ENCODE measurements at regions not wholly inside any gene's neighbourhood (a gene's known extent, or its start where the extent isn't known, plus 50 kb on each side); places are given as distances from the start of the nearest gene placed in this dataset.

- TF ChIP-seq, protein P1, sequence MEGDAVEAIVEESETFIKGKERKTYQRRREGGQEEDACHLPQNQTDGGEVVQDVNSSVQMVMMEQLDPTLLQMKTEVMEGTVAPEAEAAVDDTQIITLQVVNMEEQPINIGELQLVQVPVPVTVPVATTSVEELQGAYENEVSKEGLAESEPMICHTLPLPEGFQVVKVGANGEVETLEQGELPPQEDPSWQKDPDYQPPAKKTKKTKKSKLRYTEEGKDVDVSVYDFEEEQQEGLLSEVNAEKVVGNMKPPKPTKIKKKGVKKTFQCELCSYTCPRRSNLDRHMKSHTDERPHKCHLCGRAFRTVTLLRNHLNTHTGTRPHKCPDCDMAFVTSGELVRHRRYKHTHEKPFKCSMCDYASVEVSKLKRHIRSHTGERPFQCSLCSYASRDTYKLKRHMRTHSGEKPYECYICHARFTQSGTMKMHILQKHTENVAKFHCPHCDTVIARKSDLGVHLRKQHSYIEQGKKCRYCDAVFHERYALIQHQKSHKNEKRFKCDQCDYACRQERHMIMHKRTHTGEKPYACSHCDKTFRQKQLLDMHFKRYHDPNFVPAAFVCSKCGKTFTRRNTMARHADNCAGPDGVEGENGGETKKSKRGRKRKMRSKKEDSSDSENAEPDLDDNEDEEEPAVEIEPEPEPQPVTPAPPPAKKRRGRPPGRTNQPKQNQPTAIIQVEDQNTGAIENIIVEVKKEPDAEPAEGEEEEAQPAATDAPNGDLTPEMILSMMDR (IDR thresholded peaks at IDR 0.05): no peak
- TF ChIP-seq POLR2A (IDR thresholded peaks at IDR 0.05): no peak
Measured at GRCh38 chr22:27193636-27194035, 536.2 kb downstream of the MIAT start.

Measured in Peyer's patch (tissue), 4 donors.